GM12878 (cell line): ENCODE measurements at regions not wholly inside any gene's neighbourhood (a gene's known extent, or its start where the extent isn't known, plus 50 kb on each side); places are given as distances from the start of the nearest gene placed in this dataset.

ENCODE experiments used
- BCL3 ChIP-seq: IDR thresholded peaks from 2 replicates; pipeline ENCODE4 v1.6.1; 2011; ENCODE audit warnings: borderline replicate concordance, low read depth, mild to moderate bottlenecking, moderate library complexity, low read length; ENCODE audit not compliant: insufficient read depth, poor library complexity, severe bottlenecking
- BHLHE40 ChIP-seq, 2 experiments: fragments of 450-650 bp in 1 of 2; IDR thresholded peaks; 2 replicates each; pipeline ENCODE4 v1.6.1; 2011 to 2017; ENCODE audit warnings: low read depth in 2 of 2, borderline replicate concordance in 1 of 2, improper control_type of control experiment in 1 of 2, low read length in 1 of 2, mild to moderate bottlenecking in 1 of 2
- FOXM1 ChIP-seq: IDR thresholded peaks from 2 replicates; pipeline ENCODE4 v1.6.1; 2012; ENCODE audit warnings: low read depth, mild to moderate bottlenecking, inconsistent platforms, low read length, moderate library complexity
- JUND ChIP-seq: IDR thresholded peaks from 2 replicates; pipeline ENCODE4 v1.6.1; 2012; ENCODE audit warnings: low read depth, mild to moderate bottlenecking, low read length, improper control_type of control experiment, moderate library complexity
- NFYB ChIP-seq: IDR thresholded peaks from 2 replicates; pipeline ENCODE4 v1.6.1; 2011; ENCODE audit warnings: low read depth, mild to moderate bottlenecking, low read length, improper control_type of control experiment, moderate library complexity; ENCODE audit not compliant: insufficient read depth
- SIN3A ChIP-seq: IDR thresholded peaks from 2 replicates; pipeline ENCODE4 v1.6.1; 2012; ENCODE audit warnings: low read depth, low read length, improper control_type of control experiment
- SMC3 ChIP-seq: IDR thresholded peaks from 2 replicates; pipeline ENCODE4 v1.6.1; 2011; ENCODE audit warnings: low read length, improper control_type of control experiment, borderline replicate concordance
- SREBF1 ChIP-seq: IDR thresholded peaks from 2 replicates; pipeline ENCODE4 v1.6.1; 2012; ENCODE audit warnings: mild to moderate bottlenecking, low read length
- SRF ChIP-seq, 2 experiments: IDR thresholded peaks; 2 replicates each; pipeline ENCODE4 v1.6.1; 2011; ENCODE audit warnings: low read depth in 2 of 2, low read length in 2 of 2, mild to moderate bottlenecking in 1 of 2, moderate library complexity in 1 of 2
- TF ChIP-seq, protein P1 (sequence below), 3 experiments: IDR thresholded peaks in 2 of 3; conservative IDR thresholded peaks in 1 of 3; 2 replicates each; pipeline ENCODE4 v1.5.1; 2011; ENCODE audit warnings: low read depth in 3 of 3, low read length in 3 of 3, mild to moderate bottlenecking in 3 of 3, control low read depth in 2 of 3, moderate library complexity in 2 of 3, inconsistent platforms in 1 of 3, mixed read lengths in 1 of 3; ENCODE audit not compliant: control insufficient read depth in 2 of 3, insufficient read depth in 1 of 3; ENCODE audit errors: extremely low read depth in 1 of 3

GRCh38 chr9:38202336-38202938 lies 133.4 kb upstream of the SHB start:
- no peak for TF ChIP-seq NFYB
- TF ChIP-seq SRF (IDR thresholded peaks at IDR 0.05; ENCODE audit: low read depth in 2 of 2, low read length in 2 of 2): no peak
- TF ChIP-seq SREBF1: no peak
- TF ChIP-seq, protein P1, sequence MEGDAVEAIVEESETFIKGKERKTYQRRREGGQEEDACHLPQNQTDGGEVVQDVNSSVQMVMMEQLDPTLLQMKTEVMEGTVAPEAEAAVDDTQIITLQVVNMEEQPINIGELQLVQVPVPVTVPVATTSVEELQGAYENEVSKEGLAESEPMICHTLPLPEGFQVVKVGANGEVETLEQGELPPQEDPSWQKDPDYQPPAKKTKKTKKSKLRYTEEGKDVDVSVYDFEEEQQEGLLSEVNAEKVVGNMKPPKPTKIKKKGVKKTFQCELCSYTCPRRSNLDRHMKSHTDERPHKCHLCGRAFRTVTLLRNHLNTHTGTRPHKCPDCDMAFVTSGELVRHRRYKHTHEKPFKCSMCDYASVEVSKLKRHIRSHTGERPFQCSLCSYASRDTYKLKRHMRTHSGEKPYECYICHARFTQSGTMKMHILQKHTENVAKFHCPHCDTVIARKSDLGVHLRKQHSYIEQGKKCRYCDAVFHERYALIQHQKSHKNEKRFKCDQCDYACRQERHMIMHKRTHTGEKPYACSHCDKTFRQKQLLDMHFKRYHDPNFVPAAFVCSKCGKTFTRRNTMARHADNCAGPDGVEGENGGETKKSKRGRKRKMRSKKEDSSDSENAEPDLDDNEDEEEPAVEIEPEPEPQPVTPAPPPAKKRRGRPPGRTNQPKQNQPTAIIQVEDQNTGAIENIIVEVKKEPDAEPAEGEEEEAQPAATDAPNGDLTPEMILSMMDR (IDR thresholded peaks at IDR 0.05 in 2 of 3, conservative IDR thresholded peaks at IDR 0.05 in 1 of 3; ENCODE audit: control insufficient read depth in 2 of 3, extremely low read depth in 1 of 3, insufficient read depth in 1 of 3, low read depth in 3 of 3, low read length in 3 of 3): no peak
- TF ChIP-seq SIN3A: no peak
- TF ChIP-seq FOXM1: no peak
- no peak for TF ChIP-seq BCL3
- no peak for TF ChIP-seq SMC3
- no peak for TF ChIP-seq JUND
- no peak for TF ChIP-seq BHLHE40 (IDR thresholded peaks at IDR 0.05; ENCODE audit: borderline replicate concordance in 1 of 2, low read depth in 2 of 2, low read length in 1 of 2)
